NT2/D1 (cell line): ENCODE measurements at regions not wholly inside any gene's neighbourhood (a gene's known extent, or its start where the extent isn't known, plus 50 kb on each side); places are given as distances from the start of the nearest gene placed in this dataset.

Source experiments
- SUZ12 ChIP-seq: IDR thresholded peaks from 2 replicates; pipeline ENCODE4 v1.6.1; 2011; ENCODE audit not compliant: insufficient read length, insufficient read depth; ENCODE audit errors: extremely low read depth
- ZNF274 ChIP-seq: IDR thresholded peaks from 2 replicates; pipeline ENCODE4 v1.6.1; 2011; ENCODE audit warnings: mild to moderate bottlenecking, low read depth, low read length

GRCh38 chr22:47835726-47836125 is 1073.3 kb downstream of the TBC1D22A start:
- TF ChIP-seq ZNF274 = no peak
- TF ChIP-seq SUZ12 = no peak
